Spleen (tissue), 7 donors: ENCODE measurements at regions not wholly inside any gene's neighbourhood (a gene's known extent, or its start where the extent isn't known, plus 50 kb on each side); places are given as distances from the start of the nearest gene placed in this dataset.

Experiments
- POLR2A ChIP-seq, 3 donors: fragments of 450-650 bp; IDR thresholded peaks; one replicate each; pipeline ENCODE4 v1.5.1; 2017; ENCODE audit warnings: antibody characterized with exemption in 3 of 3, mild to moderate bottlenecking in 1 of 3
- TF ChIP-seq, protein P1 (sequence below), 11 experiments: fragments of 200-600 bp in 7 of 11; fragments of 450-650 bp in 4 of 11; sonication (generic) in 4 of 11; IDR thresholded peaks in 8 of 11; conservative IDR thresholded peaks in 3 of 11; 1 replicate in 7 of 11; 2 replicates in 4 of 11; pipeline versions ENCODE4 v1.4.0 to v1.8.0; 2016 to 2021; ENCODE audit warnings: antibody characterized with exemption in 11 of 11, inconsistent platforms in 4 of 11, mild to moderate bottlenecking in 1 of 11
- donor health status: DM: no; HTN: no; CAD: no; lungs with moderate emphysema.
- donor health status: DM: no; HTN: no; CAD: no.
- donor health status: DM: no; HTN: no; CAD: no.

DNA sequence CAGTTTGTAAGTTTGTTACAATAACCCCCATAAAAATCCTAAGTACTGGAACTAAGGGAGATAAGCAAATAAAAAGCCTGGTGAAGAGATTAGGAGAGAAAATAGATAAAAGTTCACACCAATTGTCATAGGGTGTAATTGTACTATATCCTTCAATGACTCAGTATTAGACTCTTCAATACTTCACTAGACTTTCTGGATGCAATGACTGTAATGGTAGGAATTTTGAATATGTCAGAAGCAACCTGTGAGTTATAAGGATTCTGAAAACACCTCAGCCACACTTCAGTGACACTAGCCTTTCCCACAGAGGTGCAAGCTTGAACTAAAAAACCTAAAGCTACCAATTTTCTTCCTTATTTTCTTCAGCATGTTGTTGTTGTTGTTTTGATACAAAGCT is 147.9 kb downstream of the PTGER3 start:
- no peak for TF ChIP-seq POLR2A (IDR thresholded peaks at IDR 0.05)
- TF ChIP-seq, protein P1, sequence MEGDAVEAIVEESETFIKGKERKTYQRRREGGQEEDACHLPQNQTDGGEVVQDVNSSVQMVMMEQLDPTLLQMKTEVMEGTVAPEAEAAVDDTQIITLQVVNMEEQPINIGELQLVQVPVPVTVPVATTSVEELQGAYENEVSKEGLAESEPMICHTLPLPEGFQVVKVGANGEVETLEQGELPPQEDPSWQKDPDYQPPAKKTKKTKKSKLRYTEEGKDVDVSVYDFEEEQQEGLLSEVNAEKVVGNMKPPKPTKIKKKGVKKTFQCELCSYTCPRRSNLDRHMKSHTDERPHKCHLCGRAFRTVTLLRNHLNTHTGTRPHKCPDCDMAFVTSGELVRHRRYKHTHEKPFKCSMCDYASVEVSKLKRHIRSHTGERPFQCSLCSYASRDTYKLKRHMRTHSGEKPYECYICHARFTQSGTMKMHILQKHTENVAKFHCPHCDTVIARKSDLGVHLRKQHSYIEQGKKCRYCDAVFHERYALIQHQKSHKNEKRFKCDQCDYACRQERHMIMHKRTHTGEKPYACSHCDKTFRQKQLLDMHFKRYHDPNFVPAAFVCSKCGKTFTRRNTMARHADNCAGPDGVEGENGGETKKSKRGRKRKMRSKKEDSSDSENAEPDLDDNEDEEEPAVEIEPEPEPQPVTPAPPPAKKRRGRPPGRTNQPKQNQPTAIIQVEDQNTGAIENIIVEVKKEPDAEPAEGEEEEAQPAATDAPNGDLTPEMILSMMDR (IDR thresholded peaks at IDR 0.05 in 8 of 11, conservative IDR thresholded peaks at IDR 0.05 in 3 of 11) = no peak
